K562 (cell line): ENCODE measurements at regions not wholly inside any gene's neighbourhood (a gene's known extent, or its start where the extent isn't known, plus 50 kb on each side); places are given as distances from the start of the nearest gene placed in this dataset.
"Not testable (repeated sequence)": the region's sequence is repeated elsewhere in the genome, so short reads cannot be mapped to it uniquely, and the experiment has no call there.

Experiments used
- ATAC-seq: fragments of 200-7000 bp; cut with Tn5 transposase; 3 replicates; pipeline ENCODE4 v1.9.1; 2020; ENCODE audit warnings: moderate library complexity
- BruUV-seq: library from RNA; stranded (reverse); fragments of 400-500 nt; replicated peaks from 2 replicates; lab custom pipeline; 2021; lab: Mats Ljungman, UMichigan
- CTCF ChIA-PET: fragments of 300-600 bp; formaldehyde crosslinking; extraction: SDS; loops from one replicate; lab custom pipeline; 2021; ENCODE audit warnings: low intra/inter-chr PET ratio; lab: Yijun Ruan, JAX
- POLR2A ChIA-PET: fragments of 300-600, 350-650 bp; sonication (Branson Sonifier 250); formaldehyde crosslinking; extraction: SDS; loops from one replicate; lab custom pipeline; 2021; ENCODE audit warnings: antibody characterized with exemption, inconsistent platforms; lab: Yijun Ruan, JAX
- DNase-seq, 4 experiments: peaks; one replicate each; pipeline versions ENCODE4 v3.0.0 to v3.0.0-alpha.2; 2011 to 2018; ENCODE audit warnings: low spot score in 3 of 4, mixed read lengths in 3 of 4; ENCODE audit errors: extremely low read depth in 1 of 4
- FAIRE-seq: peaks from 2 replicates; lab custom pipeline; 2011; peaks lifted over from hg19 to GRCh38; lab: Jason Lieb, UNC
- H2AFZ ChIP-seq: 2 replicates; pipeline ENCODE4 v1.6.0; 2011; ENCODE audit warnings: low read depth, low read length, control low read depth, inconsistent platforms
- H3K27ac ChIP-seq: fragments of 200-600 bp; 3 replicates; pipeline ENCODE4 v1.8.0; 2011; ENCODE audit warnings: low read depth, mild to moderate bottlenecking, control low read depth, inconsistent platforms, low read length, moderate library complexity, mixed read lengths; ENCODE audit errors: extremely low read depth
- H3K27me3 ChIP-seq, 2 experiments: fragments of 300-600 bp in 1 of 2; 2 replicates in 1 of 2; 3 replicates in 1 of 2; pipeline versions ENCODE4 v1.6.0 to v1.8.0; 2011; ENCODE audit warnings: inconsistent platforms in 2 of 2, low read length in 2 of 2, mild to moderate bottlenecking in 1 of 2, mixed read lengths in 1 of 2, moderate library complexity in 1 of 2; ENCODE audit not compliant: control insufficient read depth in 2 of 2, insufficient read depth in 2 of 2
- H3K36me3 ChIP-seq: fragments of 300-600 bp; 3 replicates; pipeline ENCODE4 v1.8.0; 2011; ENCODE audit warnings: mild to moderate bottlenecking, low read length, inconsistent platforms; ENCODE audit not compliant: control insufficient read depth, insufficient read depth
- H3K4me1 ChIP-seq, 2 experiments: fragments of 200-600 bp in 1 of 2; replicated peaks in 1 of 2; 2 replicates in 1 of 2; 3 replicates in 1 of 2; pipeline versions ENCODE4 v1.5.1 to v1.8.0; 2011; ENCODE audit warnings: inconsistent platforms in 2 of 2, low read length in 2 of 2, mild to moderate bottlenecking in 1 of 2, mixed read lengths in 1 of 2, moderate library complexity in 1 of 2; ENCODE audit not compliant: control insufficient read depth in 2 of 2, insufficient read depth in 2 of 2
- H3K4me2 ChIP-seq: 2 replicates; pipeline ENCODE4 v1.6.1; 2011; ENCODE audit warnings: low read length, control low read depth, inconsistent platforms, mixed read lengths; ENCODE audit not compliant: insufficient read depth
- H3K4me3 ChIP-seq: fragments of 200-600 bp; sonication (generic), shearing (Covaris generic); 2 replicates; pipeline ENCODE4 v1.5.1; 2016; ENCODE audit warnings: control low read depth, inconsistent platforms
- H3K79me2 ChIP-seq: fragments of 200-600 bp; 3 replicates; pipeline ENCODE4 v1.8.0; 2011; ENCODE audit warnings: low read length, inconsistent platforms; ENCODE audit not compliant: control insufficient read depth, insufficient read depth
- H3K9ac ChIP-seq, 2 experiments: 2 replicates each; pipeline versions ENCODE4 v1.6.0 to v1.6.1; 2011; ENCODE audit warnings: low read depth in 2 of 2, low read length in 2 of 2, control low read depth in 1 of 2, inconsistent platforms in 1 of 2, mild to moderate bottlenecking in 1 of 2, mixed read lengths in 1 of 2; ENCODE audit not compliant: insufficient read depth in 1 of 2
- H3K9me1 ChIP-seq: one replicate; pipeline ENCODE4 v1.6.0; 2011; ENCODE audit warnings: inconsistent platforms, mild to moderate bottlenecking, low read length, moderate library complexity; ENCODE audit not compliant: control insufficient read depth, insufficient read depth
- H3K9me3 ChIP-seq: replicated peaks from 2 replicates; pipeline ENCODE4 v1.5.1; 2011; ENCODE audit warnings: low read depth, low read length, inconsistent platforms; ENCODE audit not compliant: control insufficient read depth, insufficient read depth
- H4K20me1 ChIP-seq: replicated peaks from 2 replicates; pipeline ENCODE4 v1.6.1; 2011; ENCODE audit warnings: low read length, inconsistent platforms, mixed read lengths; ENCODE audit not compliant: control insufficient read depth, insufficient read depth
- RBBP5 ChIP-seq: fragments of 200-600 bp; sonication (generic); IDR thresholded peaks from 2 replicates; pipeline ENCODE4 v1.6.1; 2012; ENCODE audit warnings: borderline replicate concordance, mild to moderate bottlenecking, low read length, control low read depth, inconsistent platforms; ENCODE audit not compliant: insufficient read depth, poor library complexity, severe bottlenecking
- SAFB ChIP-seq: fragments of 200-400 bp; formaldehyde crosslinking; IDR thresholded peaks from 2 replicates; pipeline ENCODE4 v1.6.1; 2017; ENCODE audit warnings: low read depth, low read length, borderline replicate concordance
- TAF1 ChIP-seq: IDR thresholded peaks from 2 replicates; pipeline ENCODE4 v1.6.1; 2011; ENCODE audit warnings: mild to moderate bottlenecking, low read length, moderate library complexity; ENCODE audit not compliant: insufficient read depth, control insufficient read depth, severe bottlenecking; ENCODE audit errors: extremely low read depth
- ZFX ChIP-seq: sonication (generic); formaldehyde crosslinking; IDR thresholded peaks from 2 replicates; pipeline ENCODE4 v1.8.0; 2022; ENCODE audit warnings: mild to moderate bottlenecking, missing genetic modification reagents, moderate library complexity
- WGBS: fragments of 100-300 bp; shearing (Covaris generic); methylation state at CpG from one replicate; pipeline ENCODE4 v1.1.6; 2016; ENCODE audit warnings: low coverage, mixed read lengths; ENCODE audit not compliant: insufficient coverage; ENCODE audit errors: missing lambda C conversion rate; 5-methylcytosine and 5-hydroxymethylcytosine counted together
- in situ Hi-C: fragments of 300-500 bp; cut with MboI; formaldehyde crosslinking; loops from 4 replicates; pipeline ENCODE4 v1.15.0; 2018; ENCODE audit warnings: inconsistent platforms, mixed read lengths
- intact Hi-C: fragments of 100-400 bp; cut with micrococcal nuclease; formaldehyde crosslinking; loops from 2 replicates; pipeline ENCODE4 v1.14.2; 2022
- TF ChIP-seq, protein P1 (sequence below): sonication (generic); formaldehyde crosslinking; IDR thresholded peaks from 2 replicates; pipeline ENCODE4 v1.8.0; 2022; ENCODE audit warnings: mild to moderate bottlenecking, missing genetic modification reagents

GRCh38 chr1:820962-821361 lies 102.8 kb upstream of the SAMD11 start:
- no peak overlapping the region for H3K4me2 ChIP-seq
- DNase-seq = no peak
- H3K27me3 ChIP-seq = no peaks in the 10 kb centered on the region
- POLR2A ChIA-PET = no interaction called here
- no peak overlapping the region for H3K4me3 ChIP-seq
- H3K9ac ChIP-seq = peak overlapping the region in 1 of 2 experiments; percentile 41; a peak in 1 of 4 replicates
- intact Hi-C loops (no loop called here), in situ Hi-C loops (loop anchor here (5.0 kb wide), 2 partner anchors 44 to 444 kb away; no protein-coding TSS in a partner anchor)
- WGBS = 86% methylated on average over 7 of the region's 7 CpGs
- no peak for TF ChIP-seq RBBP5
- no peaks in the 10 kb centered on the region for H3K9me3 ChIP-seq
- CTCF ChIA-PET = no interaction called here
- no peak for FAIRE-seq
- H3K79me2 ChIP-seq = peaks cover 20% of the 10 kb centered on the region
- peaks cover 10% of the 10 kb centered on the region for H4K20me1 ChIP-seq
- BruUV-seq = no TSS peak
- H3K4me1 ChIP-seq = peaks cover 6 to 8% of the 10 kb centered on the region in 2 experiments; a peak in 4 of 5 replicates
- H3K9me1 ChIP-seq = peaks cover 2% of the 10 kb centered on the region
- no peak overlapping the region for H3K27ac ChIP-seq
- no peak overlapping the region for H2AFZ ChIP-seq
- no peak for ATAC-seq
- no peaks in the 10 kb centered on the region; the same call in 2 of the 3 replicates for H3K36me3 ChIP-seq

DNA sequence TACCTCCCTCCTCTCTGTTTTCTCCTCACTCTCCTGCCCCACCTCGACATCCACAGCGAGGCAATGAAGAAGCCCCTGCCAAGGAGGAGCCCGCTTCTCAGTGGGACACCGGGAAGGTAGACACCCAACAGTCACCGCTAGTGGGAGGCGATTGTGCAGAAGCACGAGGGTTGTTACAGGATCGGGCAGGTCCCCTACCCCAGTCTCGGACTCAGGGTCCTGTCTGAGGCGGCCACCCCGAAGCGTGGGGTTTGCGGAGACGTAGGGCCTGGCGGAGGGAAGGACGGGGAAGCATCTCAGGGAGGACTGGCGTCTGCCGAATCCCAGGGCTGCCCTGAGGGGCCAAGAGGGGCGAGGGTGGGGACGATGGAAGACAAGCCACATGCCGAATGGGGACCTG lies 96.9 kb upstream of the SAMD11 start:
- Histone ChIP-seq H3K4me2 (peak overlapping the region; percentile 84), H2AFZ (peak overlapping the region; percentile 92), H3K79me2 (peaks cover 47% of the 10 kb centered on the region), H3K36me3 (peaks cover 11% of the 10 kb centered on the region; the same call in 1 of the 3 replicates), H3K4me1 (peaks cover 7 to 15% of the 10 kb centered on the region in 2 experiments; a peak in 3 of 5 replicates), H4K20me1 (peaks cover 15% of the 10 kb centered on the region), H3K9ac (peak overlapping the region; percentile 78 to 93), H3K4me3 (peak overlapping the region; percentile 68), H3K27ac (peak overlapping the region; percentile 92)
- TF ChIP-seq, protein P1, sequence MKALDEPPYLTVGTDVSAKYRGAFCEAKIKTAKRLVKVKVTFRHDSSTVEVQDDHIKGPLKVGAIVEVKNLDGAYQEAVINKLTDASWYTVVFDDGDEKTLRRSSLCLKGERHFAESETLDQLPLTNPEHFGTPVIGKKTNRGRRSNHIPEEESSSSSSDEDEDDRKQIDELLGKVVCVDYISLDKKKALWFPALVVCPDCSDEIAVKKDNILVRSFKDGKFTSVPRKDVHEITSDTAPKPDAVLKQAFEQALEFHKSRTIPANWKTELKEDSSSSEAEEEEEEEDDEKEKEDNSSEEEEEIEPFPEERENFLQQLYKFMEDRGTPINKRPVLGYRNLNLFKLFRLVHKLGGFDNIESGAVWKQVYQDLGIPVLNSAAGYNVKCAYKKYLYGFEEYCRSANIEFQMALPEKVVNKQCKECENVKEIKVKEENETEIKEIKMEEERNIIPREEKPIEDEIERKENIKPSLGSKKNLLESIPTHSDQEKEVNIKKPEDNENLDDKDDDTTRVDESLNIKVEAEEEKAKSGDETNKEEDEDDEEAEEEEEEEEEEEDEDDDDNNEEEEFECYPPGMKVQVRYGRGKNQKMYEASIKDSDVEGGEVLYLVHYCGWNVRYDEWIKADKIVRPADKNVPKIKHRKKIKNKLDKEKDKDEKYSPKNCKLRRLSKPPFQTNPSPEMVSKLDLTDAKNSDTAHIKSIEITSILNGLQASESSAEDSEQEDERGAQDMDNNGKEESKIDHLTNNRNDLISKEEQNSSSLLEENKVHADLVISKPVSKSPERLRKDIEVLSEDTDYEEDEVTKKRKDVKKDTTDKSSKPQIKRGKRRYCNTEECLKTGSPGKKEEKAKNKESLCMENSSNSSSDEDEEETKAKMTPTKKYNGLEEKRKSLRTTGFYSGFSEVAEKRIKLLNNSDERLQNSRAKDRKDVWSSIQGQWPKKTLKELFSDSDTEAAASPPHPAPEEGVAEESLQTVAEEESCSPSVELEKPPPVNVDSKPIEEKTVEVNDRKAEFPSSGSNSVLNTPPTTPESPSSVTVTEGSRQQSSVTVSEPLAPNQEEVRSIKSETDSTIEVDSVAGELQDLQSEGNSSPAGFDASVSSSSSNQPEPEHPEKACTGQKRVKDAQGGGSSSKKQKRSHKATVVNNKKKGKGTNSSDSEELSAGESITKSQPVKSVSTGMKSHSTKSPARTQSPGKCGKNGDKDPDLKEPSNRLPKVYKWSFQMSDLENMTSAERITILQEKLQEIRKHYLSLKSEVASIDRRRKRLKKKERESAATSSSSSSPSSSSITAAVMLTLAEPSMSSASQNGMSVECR (CRISPR knock-in tag) = peak; percentile 10; the same call in 1 of the 2 replicates
- peak; percentile 8 for TF ChIP-seq TAF1
- peak; percentile 10; the same call in 1 of the 2 replicates for TF ChIP-seq ZFX (CRISPR knock-in tag)
- TF ChIP-seq SAFB = 0 out of 2 replicates have a peak, but pooled peaks have one; percentile 16
- WGBS = 0% methylated on average over 5 of the region's 21 CpGs
- FAIRE-seq, H3K9me1 ChIP-seq, BruUV-seq, CTCF ChIA-PET, H3K27me3 ChIP-seq, intact Hi-C loops, H3K9me3 ChIP-seq, POLR2A ChIA-PET: not testable (repeated sequence)
- DNase-seq = peak in 1 of 4 experiments; percentile 21
- ATAC-seq = peak; percentile 47
- in situ Hi-C loops = loop anchor here (5.0 kb wide), 1 partner anchor 595 kb away; no protein-coding TSS in a partner anchor
